Esophagus muscularis mucosa (tissue), 4 donors: ENCODE measurements at regions not wholly inside any gene's neighbourhood (a gene's known extent, or its start where the extent isn't known, plus 50 kb on each side); places are given as distances from the start of the nearest gene placed in this dataset.

Experiments
- DNase-seq: peaks from one replicate; pipeline ENCODE4 v3.0.0-alpha.2; 2017; ENCODE audit errors: extremely low spot score
- H3K27ac ChIP-seq, 4 donors: fragments of 200-600 bp; sonication (generic); replicated peaks in 1 of 4; 1 replicate in 3 of 4; 2 replicates in 1 of 4; pipeline ENCODE4 v1.5.1; 2016 to 2019; ENCODE audit warnings: mild to moderate bottlenecking in 1 of 4
- H3K27me3 ChIP-seq, 4 donors: fragments of 200-600 bp; sonication (generic); one replicate each; pipeline versions ENCODE4 v1.5.1 to v1.6.0; 2016 to 2019
- H3K36me3 ChIP-seq, 4 donors: fragments of 200-600 bp; sonication (generic); one replicate each; pipeline ENCODE4 v1.5.1; 2016 to 2019
- H3K4me1 ChIP-seq, 4 donors: fragments of 200-600 bp; sonication (generic); one replicate each; pipeline ENCODE4 v1.5.1; 2016 to 2019
- H3K4me3 ChIP-seq, 4 donors: fragments of 200-600 bp; sonication (generic); 1 replicate in 2 of 4; 2 replicates in 2 of 4; pipeline ENCODE4 v1.5.1; 2016 to 2019; ENCODE audit warnings: mild to moderate bottlenecking in 4 of 4, moderate library complexity in 1 of 4
- H3K9me3 ChIP-seq, 4 donors: fragments of 200-600 bp; sonication (generic); 1 replicate in 3 of 4; 2 replicates in 1 of 4; pipeline ENCODE4 v1.5.1; 2016 to 2019
- CTCF ChIP-seq, 3 experiments: fragments of 200-600 bp in 2 of 3; fragments of 450-650 bp in 1 of 3; sonication (generic) in 2 of 3; IDR thresholded peaks; one replicate each; pipeline ENCODE4 v1.5.1; 2017 to 2019; ENCODE audit warnings: antibody characterized with exemption in 3 of 3, mild to moderate bottlenecking in 2 of 3, moderate library complexity in 1 of 3
- EP300 ChIP-seq: sonication (generic); formaldehyde crosslinking; IDR thresholded peaks from one replicate; pipeline ENCODE4 v1.6.1; 2017; ENCODE audit warnings: antibody characterized with exemption
- POLR2A ChIP-seq: fragments of 450-650 bp; IDR thresholded peaks from one replicate; pipeline ENCODE4 v1.6.1; 2017; ENCODE audit warnings: antibody characterized with exemption, moderate library complexity, mild to moderate bottlenecking, low read depth
- POLR2AphosphoS5 ChIP-seq, 2 donors: sonication (generic); formaldehyde crosslinking; IDR thresholded peaks; one replicate each; pipeline ENCODE4 v1.6.1; 2017; ENCODE audit warnings: antibody characterized with exemption in 2 of 2
- WGBS: methylation state at CpG from one replicate; pipeline ENCODE4 v1.1.5; 2018; 5-methylcytosine and 5-hydroxymethylcytosine counted together
- intact Hi-C: fragments of 100-400 bp; cut with DNase I; formaldehyde crosslinking; loops from one replicate; pipeline ENCODE4 v1.15.1; 2023

GRCh38 chr5:8306288-8306896 is 437.4 kb downstream of the MTRR start:
- H3K4me3 ChIP-seq = no peak overlapping the region
- intact Hi-C loops = no loop called here
- no peak overlapping the region for H3K27ac ChIP-seq
- H3K36me3 ChIP-seq = no peaks in the 10 kb centered on the region
- no peaks in the 10 kb centered on the region for H3K27me3 ChIP-seq
- peaks cover 0 to 5% (median 0%) of the 10 kb centered on the region in 4 donors for H3K9me3 ChIP-seq
- TF ChIP-seq POLR2AphosphoS5 (IDR thresholded peaks at IDR 0.05) (no peak), POLR2A (no peak), CTCF (IDR thresholded peaks at IDR 0.05) (no peak), EP300 (no peak)
- DNase-seq = no peak
- 92% methylated on average over 5 of the region's 5 CpGs for WGBS
- no peaks in the 10 kb centered on the region for H3K4me1 ChIP-seq

- no peak overlapping the region for H3K27ac ChIP-seq
- no peak for DNase-seq
- intact Hi-C loops = no loop called here
- H3K4me1 ChIP-seq = no peaks in the 10 kb centered on the region
- H3K9me3 ChIP-seq = no peaks in the 10 kb centered on the region
- WGBS = 37% methylated on average over 3 of the region's 3 CpGs
- no peak for TF ChIP-seq CTCF (IDR thresholded peaks at IDR 0.05)
- TF ChIP-seq EP300 = no peak
- TF ChIP-seq POLR2AphosphoS5 (IDR thresholded peaks at IDR 0.05) = no peak
- TF ChIP-seq POLR2A = no peak
- H3K36me3 ChIP-seq = no peaks in the 10 kb centered on the region
- H3K27me3 ChIP-seq = no peaks in the 10 kb centered on the region
- no peak overlapping the region for H3K4me3 ChIP-seq
Measured at GRCh38 chr5:8314965-8315364, 446.0 kb downstream of the MTRR start.

GRCh38 chr5:8316608-8317280 is 447.8 kb downstream of the MTRR start:
- TF ChIP-seq CTCF (IDR thresholded peaks at IDR 0.05) (no peak), EP300 (no peak), POLR2A (no peak), POLR2AphosphoS5 (IDR thresholded peaks at IDR 0.05) (no peak)
- 37% methylated on average over 6 of the region's 6 CpGs for WGBS

GRCh38 chr5:8317335-8317734 is 448.4 kb downstream of the MTRR start:
- no peaks in the 10 kb centered on the region for H3K4me1 ChIP-seq
- TF ChIP-seq EP300 = no peak
- TF ChIP-seq POLR2AphosphoS5 (IDR thresholded peaks at IDR 0.05) = no peak
- TF ChIP-seq CTCF (IDR thresholded peaks at IDR 0.05) = no peak
- TF ChIP-seq POLR2A = no peak
- no peaks in the 10 kb centered on the region for H3K9me3 ChIP-seq
- no peak overlapping the region for H3K27ac ChIP-seq
- no peak overlapping the region for H3K4me3 ChIP-seq
- DNase-seq = no peak
- WGBS = 83% methylated on average over 6 of the region's 6 CpGs
- no peaks in the 10 kb centered on the region for H3K27me3 ChIP-seq
- intact Hi-C loops = no loop called here
- no peaks in the 10 kb centered on the region for H3K36me3 ChIP-seq

More at GRCh38 chr5:8316608-8317280, 447.8 kb downstream of the MTRR start:
- no peaks in the 10 kb centered on the region for H3K27me3 ChIP-seq
- intact Hi-C loops = no loop called here
- no peaks in the 10 kb centered on the region for H3K36me3 ChIP-seq
- no peak for DNase-seq
- no peaks in the 10 kb centered on the region for H3K9me3 ChIP-seq
- no peaks in the 10 kb centered on the region for H3K4me1 ChIP-seq
- no peak overlapping the region for H3K27ac ChIP-seq
- no peak overlapping the region for H3K4me3 ChIP-seq

GRCh38 chr5:8320244-8320643 is 451.3 kb downstream of the MTRR start:
- intact Hi-C loops = no loop called here
- no peak overlapping the region for H3K4me3 ChIP-seq
- H3K27ac ChIP-seq = no peak overlapping the region
- no peaks in the 10 kb centered on the region for H3K36me3 ChIP-seq
- no peak for TF ChIP-seq EP300
- no peak for TF ChIP-seq CTCF (IDR thresholded peaks at IDR 0.05)
- no peak for TF ChIP-seq POLR2AphosphoS5 (IDR thresholded peaks at IDR 0.05)
- no peak for TF ChIP-seq POLR2A
- no peaks in the 10 kb centered on the region for H3K27me3 ChIP-seq
- no peak for DNase-seq
- H3K4me1 ChIP-seq = no peaks in the 10 kb centered on the region
- H3K9me3 ChIP-seq = no peaks in the 10 kb centered on the region
